Small intestine (tissue), 7 donors: ENCODE measurements at regions not wholly inside any gene's neighbourhood (a gene's known extent, or its start where the extent isn't known, plus 50 kb on each side); places are given as distances from the start of the nearest gene placed in this dataset.

Experiments
- DNase-seq, 2 donors: peaks; one replicate each; pipeline versions ENCODE4 v3.0.0 to v3.0.0-alpha.2; 2013
- FAIRE-seq: peaks from 2 replicates; lab custom pipeline; 2012; peaks lifted over from hg19 to GRCh38; lab: Jason Lieb, UNC
- H3K27ac ChIP-seq, 3 donors: one replicate each; pipeline ENCODE4 v1.5.1; 2013; ENCODE audit warnings: low read length in 2 of 3, mild to moderate bottlenecking in 2 of 3, control low read depth in 1 of 3, inconsistent platforms in 1 of 3, low read depth in 1 of 3, moderate library complexity in 1 of 3
- H3K27me3 ChIP-seq, 3 donors: one replicate each; pipeline ENCODE4 v1.6.1; 2013; ENCODE audit warnings: low read length in 3 of 3, inconsistent platforms in 1 of 3; ENCODE audit not compliant: control insufficient read depth in 3 of 3, insufficient read depth in 3 of 3
- H3K36me3 ChIP-seq, 3 donors: one replicate each; pipeline ENCODE4 v1.6.1; 2013; ENCODE audit warnings: low read length in 3 of 3, inconsistent platforms in 1 of 3, low read depth in 1 of 3, mild to moderate bottlenecking in 1 of 3, moderate library complexity in 1 of 3; ENCODE audit not compliant: control insufficient read depth in 3 of 3, insufficient read depth in 2 of 3
- H3K4me1 ChIP-seq, 3 donors: one replicate each; pipeline ENCODE4 v1.6.1; 2013; ENCODE audit warnings: low read length in 2 of 3, inconsistent platforms in 1 of 3, low read depth in 1 of 3, mild to moderate bottlenecking in 1 of 3, moderate library complexity in 1 of 3; ENCODE audit not compliant: control insufficient read depth in 3 of 3, insufficient read depth in 2 of 3
- H3K4me3 ChIP-seq, 3 donors: one replicate each; pipeline ENCODE4 v1.5.1; 2013; ENCODE audit warnings: low read length in 3 of 3, control low read depth in 1 of 3, inconsistent platforms in 1 of 3, low read depth in 1 of 3, mild to moderate bottlenecking in 1 of 3, moderate library complexity in 1 of 3
- H3K9me3 ChIP-seq, 2 donors: one replicate each; pipeline ENCODE4 v1.6.1; 2013; ENCODE audit warnings: low read depth in 1 of 2, low read length in 1 of 2; ENCODE audit not compliant: control insufficient read depth in 2 of 2, insufficient read depth in 1 of 2
- WGBS, 3 donors: extraction: QIAGEN DNeasy Blood & Tissue Kit; methylation state at CpG; one replicate each; pipeline ENCODE4 v1.1.7; 2013; 5-methylcytosine and 5-hydroxymethylcytosine counted together
- donor health status: healthy with polysubstance abuse.
- donor health status: control.
- donor health status: control.
- donor health status: Bipolar disorder and iron deficiency.
- donor health status: healthy.

- 44 to 90% (median 58%) methylated on average over 1 of the region's 1 CpG for WGBS, 3 donors
- no peak for DNase-seq
- FAIRE-seq = no peak
- Histone ChIP-seq H3K36me3 (no peaks in the 10 kb centered on the region), H3K27me3 (no peaks in the 10 kb centered on the region), H3K27ac (no peak overlapping the region), H3K9me3 (peaks cover 0 to 8% of the 10 kb centered on the region in 2 donors), H3K4me1 (no peaks in the 10 kb centered on the region), H3K4me3 (no peak overlapping the region)
Measured at GRCh38 chr2:221129657-221130056, 442.4 kb downstream of the EPHA4 start.

GRCh38 chr2:221130431-221130830 is 441.7 kb downstream of the EPHA4 start:
- no peak for FAIRE-seq
- 33 to 41% (median 36%) methylated on average over 1 of the region's 1 CpG for WGBS, 3 donors
- no peaks in the 10 kb centered on the region for H3K36me3 ChIP-seq

GRCh38 chr2:221133941-221134340 is 438.2 kb downstream of the EPHA4 start:
- Histone ChIP-seq H3K27me3 (no peaks in the 10 kb centered on the region), H3K27ac (no peak overlapping the region), H3K36me3 (no peaks in the 10 kb centered on the region), H3K4me1 (no peaks in the 10 kb centered on the region), H3K4me3 (no peak overlapping the region), H3K9me3 (no peaks in the 10 kb centered on the region)
- FAIRE-seq = no peak
- DNase-seq = no peak
- 58 to 75% (median 71%) methylated on average over 2 of the region's 2 CpGs for WGBS, 3 donors

More at GRCh38 chr2:221130431-221130830, 441.7 kb downstream of the EPHA4 start:
- Histone ChIP-seq H3K9me3 (peaks cover 0 to 8% of the 10 kb centered on the region in 2 donors), H3K4me1 (no peaks in the 10 kb centered on the region), H3K27me3 (no peaks in the 10 kb centered on the region), H3K4me3 (no peak overlapping the region), H3K27ac (no peak overlapping the region)
- no peak for DNase-seq

DNA sequence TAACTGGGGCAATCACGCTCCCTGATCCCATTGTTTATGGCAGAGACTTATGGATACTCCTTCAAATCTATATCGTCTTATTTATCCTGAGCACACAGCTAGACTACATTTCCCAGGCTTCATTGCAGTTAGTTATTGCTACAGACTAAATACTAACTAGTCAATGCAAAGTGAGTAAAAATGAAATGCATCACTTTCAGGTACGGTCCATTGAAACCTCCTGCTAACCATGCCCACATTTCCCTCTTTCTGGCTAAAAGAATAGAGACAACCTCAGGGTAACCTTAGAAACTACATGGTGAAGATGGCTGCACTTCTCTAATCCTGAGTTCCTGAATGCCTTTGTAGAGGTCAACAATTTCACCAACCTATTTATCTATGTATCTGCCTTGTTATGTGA is 437.4 kb downstream of the EPHA4 start:
- no peak for DNase-seq
- Histone ChIP-seq H3K9me3 (no peaks in the 10 kb centered on the region), H3K27me3 (no peaks in the 10 kb centered on the region), H3K36me3 (no peaks in the 10 kb centered on the region), H3K4me1 (no peaks in the 10 kb centered on the region), H3K4me3 (no peak overlapping the region), H3K27ac (no peak overlapping the region)
- no peak for FAIRE-seq
- 70 to 82% (median 71%) methylated on average over 3 of the region's 3 CpGs for WGBS, 3 donors

- DNase-seq (no peak), FAIRE-seq (no peak)
- H3K9me3 ChIP-seq = no peaks in the 10 kb centered on the region
- no peak overlapping the region for H3K27ac ChIP-seq
- H3K36me3 ChIP-seq = no peaks in the 10 kb centered on the region
- H3K4me3 ChIP-seq = no peak overlapping the region
- WGBS, 3 donors = 55 to 69% (median 59%) methylated on average over 1 of the region's 1 CpG
- no peaks in the 10 kb centered on the region for H3K4me1 ChIP-seq
- no peaks in the 10 kb centered on the region for H3K27me3 ChIP-seq
Measured at GRCh38 chr2:221135699-221136098, 436.4 kb downstream of the EPHA4 start.

- Histone ChIP-seq H3K27me3 (no peaks in the 10 kb centered on the region), H3K9me3 (no peaks in the 10 kb centered on the region), H3K27ac (no peak overlapping the region), H3K4me1 (no peaks in the 10 kb centered on the region), H3K4me3 (no peak overlapping the region), H3K36me3 (no peaks in the 10 kb centered on the region)
- no peak for DNase-seq
- WGBS, 3 donors = 72 to 87% (median 75%) methylated on average over 2 of the region's 2 CpGs
- FAIRE-seq = no peak
Measured at GRCh38 chr2:221137385-221137784, 434.7 kb downstream of the EPHA4 start.

- FAIRE-seq = no peak
- 84 to 91% (median 87%) methylated on average over 7 of the region's 7 CpGs for WGBS, 3 donors
- Histone ChIP-seq H3K4me3 (no peak overlapping the region), H3K4me1 (no peaks in the 10 kb centered on the region), H3K36me3 (no peaks in the 10 kb centered on the region), H3K9me3 (no peaks in the 10 kb centered on the region), H3K27ac (no peak overlapping the region), H3K27me3 (no peaks in the 10 kb centered on the region)
- no peak for DNase-seq
Measured at GRCh38 chr2:221142341-221142740, 429.8 kb downstream of the EPHA4 start.

- no peak for FAIRE-seq
Measured at GRCh38 chr2:221143231-221143630, 428.9 kb downstream of the EPHA4 start.

GRCh38 chr2:221144909-221145308 is 427.2 kb downstream of the EPHA4 start:
- FAIRE-seq (no peak), DNase-seq (no peak)
- Histone ChIP-seq H3K9me3 (no peaks in the 10 kb centered on the region), H3K36me3 (no peaks in the 10 kb centered on the region), H3K4me1 (no peaks in the 10 kb centered on the region), H3K27me3 (no peaks in the 10 kb centered on the region), H3K4me3 (no peak overlapping the region), H3K27ac (no peak overlapping the region)
- WGBS, 3 donors = 18 to 61% (median 38%) methylated on average over 1 of the region's 1 CpG

More at GRCh38 chr2:221143231-221143630, 428.9 kb downstream of the EPHA4 start:
- no peak for DNase-seq
- Histone ChIP-seq H3K36me3 (no peaks in the 10 kb centered on the region), H3K9me3 (no peaks in the 10 kb centered on the region), H3K27me3 (no peaks in the 10 kb centered on the region), H3K4me3 (no peak overlapping the region), H3K4me1 (no peaks in the 10 kb centered on the region), H3K27ac (no peak overlapping the region)
- WGBS, 3 donors = 80 to 96% (median 84%) methylated on average over 2 of the region's 2 CpGs
